HepG2 (cell line): ENCODE measurements at regions not wholly inside any gene's neighbourhood (a gene's known extent, or its start where the extent isn't known, plus 50 kb on each side); places are given as distances from the start of the nearest gene placed in this dataset.
A peak's percentile ranks its signal among the peaks of the same experiment; 100 is the strongest.

Source experiments
- ATAC-seq: fragments of 200-7000 bp; cut with Tn5 transposase; 3 replicates; pipeline ENCODE4 v1.9.1; 2020; ENCODE audit warnings: mild to moderate bottlenecking, moderate library complexity
- BruUV-seq: library from RNA; stranded (reverse); fragments of 400-500 nt; replicated peaks from 2 replicates; lab custom pipeline; 2021; lab: Mats Ljungman, UMichigan
- CTCF ChIA-PET: fragments of 300-600 bp; formaldehyde crosslinking; extraction: SDS; loops from one replicate; lab custom pipeline; 2021; ENCODE audit warnings: low total read pairs, inconsistent platforms, low intra/inter-chr PET ratio; lab: Yijun Ruan, JAX
- POLR2A ChIA-PET: fragments of 350-600 bp; sonication (Branson Sonifier 250); formaldehyde crosslinking; loops from one replicate; lab custom pipeline; 2020; ENCODE audit warnings: antibody characterized with exemption, inconsistent platforms; lab: Yijun Ruan, JAX
- DNase-seq: peaks from one replicate; pipeline ENCODE4 v3.0.0-alpha.2; 2015; ENCODE audit warnings: low spot score
- FAIRE-seq: peaks from 3 replicates; lab custom pipeline; 2011; peaks lifted over from hg19 to GRCh38; lab: Jason Lieb, UNC
- H2AFZ ChIP-seq: one replicate; pipeline ENCODE4 v1.6.1; 2011; ENCODE audit warnings: low read length, inconsistent platforms
- H3K27ac ChIP-seq: fragments of 300-600 bp; 3 replicates; pipeline ENCODE4 v1.8.0; 2011; ENCODE audit warnings: mixed run types, mild to moderate bottlenecking, mixed read lengths, low read length, inconsistent platforms; ENCODE audit not compliant: insufficient read depth; ENCODE audit errors: extremely low read length
- H3K27me3 ChIP-seq, 2 experiments: fragments of 200-600 bp in 1 of 2; 2 replicates in 1 of 2; 3 replicates in 1 of 2; pipeline versions ENCODE4 v1.6.0 to v1.8.0; 2011; ENCODE audit warnings: low read length in 2 of 2, mild to moderate bottlenecking in 2 of 2, moderate library complexity in 2 of 2, inconsistent platforms in 1 of 2; ENCODE audit not compliant: insufficient read depth in 2 of 2, control insufficient read depth in 1 of 2
- H3K36me3 ChIP-seq, 2 experiments: fragments of 200-600 bp in 1 of 2; replicated peaks in 1 of 2; 2 replicates in 1 of 2; 3 replicates in 1 of 2; pipeline versions ENCODE4 v1.5.1 to v1.8.0; 2011; ENCODE audit warnings: low read length in 2 of 2, inconsistent platforms in 1 of 2; ENCODE audit not compliant: insufficient read depth in 2 of 2, control insufficient read depth in 1 of 2
- H3K4me1 ChIP-seq: 2 replicates; pipeline ENCODE4 v1.5.1; 2012; ENCODE audit warnings: low read length, inconsistent platforms; ENCODE audit not compliant: insufficient read depth
- H3K4me2 ChIP-seq: 2 replicates; pipeline ENCODE4 v1.6.0; 2011; ENCODE audit warnings: low read depth, low read length, inconsistent platforms
- H3K4me3 ChIP-seq, 3 experiments: fragments of 200-600 bp in 1 of 3; sonication (generic), shearing (Covaris generic) in 1 of 3; replicated peaks in 1 of 3; 2 replicates each; pipeline ENCODE4 v1.5.1; 2011 to 2016; ENCODE audit warnings: low read length in 3 of 3, inconsistent platforms in 2 of 3, low read depth in 2 of 3, mild to moderate bottlenecking in 2 of 3, control low read depth in 1 of 3, mixed read lengths in 1 of 3; ENCODE audit not compliant: insufficient read depth in 1 of 3
- H3K79me2 ChIP-seq: one replicate; pipeline ENCODE4 v1.6.1; 2011; ENCODE audit warnings: low read length, inconsistent platforms; ENCODE audit not compliant: insufficient read depth
- H3K9ac ChIP-seq: 2 replicates; pipeline ENCODE4 v1.6.0; 2011; ENCODE audit warnings: mild to moderate bottlenecking, low read depth, low read length, inconsistent platforms; ENCODE audit not compliant: insufficient read depth
- H3K9me3 ChIP-seq: 2 replicates; pipeline ENCODE4 v1.5.1; 2012; ENCODE audit warnings: mild to moderate bottlenecking, low read length
- H4K20me1 ChIP-seq: 2 replicates; pipeline ENCODE4 v1.6.0; 2011; ENCODE audit warnings: inconsistent platforms, mild to moderate bottlenecking, low read length, moderate library complexity; ENCODE audit not compliant: insufficient read depth
- EZH2 ChIP-seq: conservative IDR thresholded peaks from 2 replicates; pipeline ENCODE4 v1.6.1; 2012; ENCODE audit warnings: mild to moderate bottlenecking, low read depth, low read length, moderate library complexity
- PHF21A ChIP-seq: sonication (generic); formaldehyde crosslinking; IDR thresholded peaks from 2 replicates; pipeline ENCODE4 v1.5.0; 2020; ENCODE audit warnings: mild to moderate bottlenecking, missing genetic modification reagents
- ZFP90 ChIP-seq: sonication (generic); formaldehyde crosslinking; IDR thresholded peaks from 2 replicates; pipeline ENCODE4 v1.8.0; 2022; ENCODE audit warnings: missing genetic modification reagents, mild to moderate bottlenecking, inconsistent platforms, borderline replicate concordance
- ZNF207 ChIP-seq: fragments of 450-650 bp; IDR thresholded peaks from 2 replicates; pipeline ENCODE4 v1.6.1; 2016; ENCODE audit warnings: antibody characterized with exemption, borderline replicate concordance
- ZNF605 ChIP-seq: sonication (generic); formaldehyde crosslinking; IDR thresholded peaks from 2 replicates; pipeline ENCODE4 v1.8.0; 2022; ENCODE audit warnings: mild to moderate bottlenecking, missing genetic modification reagents
- ZNF839 ChIP-seq: sonication (generic); formaldehyde crosslinking; IDR thresholded peaks from 2 replicates; pipeline ENCODE4 v1.4.0; 2020; ENCODE audit warnings: missing genetic modification reagents, mild to moderate bottlenecking, borderline replicate concordance
- WGBS: methylation state at CpG from one replicate; pipeline ENCODE4 v1.1.6; 2017; ENCODE audit warnings: low lambda C conversion rate; 5-methylcytosine and 5-hydroxymethylcytosine counted together
- in situ Hi-C: cut with HindIII; loops from 2 replicates; pipeline ENCODE4 v1.10.0; 2017; ENCODE audit warnings: low pct_unique_long_range_greater_than_20kb; ENCODE audit not compliant: extremely low pct_ligation_motif_present
- intact Hi-C: fragments of 100-400 bp; cut with micrococcal nuclease; formaldehyde crosslinking; loops from one replicate; pipeline ENCODE4 v1.10.0; 2022; ENCODE audit not compliant: unreplicated experiment
- TF ChIP-seq, protein P1 (sequence below): sonication (generic); formaldehyde crosslinking; IDR thresholded peaks from 2 replicates; pipeline ENCODE4 v1.4.0; 2020; ENCODE audit warnings: mild to moderate bottlenecking, missing genetic modification reagents, borderline replicate concordance

DNA sequence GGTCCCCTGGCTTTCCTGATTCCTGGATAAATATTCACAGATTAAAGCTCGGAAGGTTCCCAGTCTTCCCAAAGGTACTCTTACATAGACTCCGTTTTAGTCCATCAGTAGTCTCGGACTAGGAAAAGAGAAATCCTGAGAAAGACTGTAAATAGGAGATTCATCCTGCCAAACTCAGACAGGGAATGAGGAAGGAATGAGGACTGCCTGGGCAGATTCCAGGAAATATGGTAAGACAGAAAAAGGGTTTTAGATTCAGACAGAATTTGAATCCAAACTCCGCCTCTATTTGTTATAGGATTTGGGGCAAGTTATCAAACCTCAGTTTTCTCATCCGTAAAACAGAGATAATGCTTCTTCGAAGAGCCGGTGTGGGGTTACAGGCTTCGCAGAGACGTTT is 77.8 kb upstream of the VGLL4 start:
- Histone ChIP-seq H3K27me3 (peaks cover 2 to 22% of the 10 kb centered on the region in 2 experiments; a peak in 3 of 5 replicates), H3K79me2 (peaks cover 24% of the 10 kb centered on the region), H3K9ac (no peak overlapping the region), H4K20me1 (no peaks in the 10 kb centered on the region), H3K9me3 (no peaks in the 10 kb centered on the region), H3K4me1 (peaks cover 35% of the 10 kb centered on the region), H3K4me2 (peak overlapping the region; percentile 87), H3K36me3 (no peaks in the 10 kb centered on the region), H3K27ac (no peak overlapping the region), H2AFZ (no peak overlapping the region), H3K4me3 (peak overlapping the region in 1 of 3 experiments; percentile 92; a peak in 2 of 6 replicates)
- no peak for ATAC-seq
- intact Hi-C loops = loop anchor here (2.0 to 5.0 kb wide), 3 partner anchors 49 to 96 kb away; no protein-coding TSS in a partner anchor
- FAIRE-seq = no peak
- no peak for DNase-seq
- TF ChIP-seq EZH2 (0 out of 2 replicates have a peak, but pooled peaks have one; percentile 36), ZNF207 (no peak), ZNF839 (CRISPR knock-in tag) (no peak)
- ChIA-PET POLR2A (no interaction called here), CTCF (no interaction called here)
- BruUV-seq = no TSS peak
- WGBS = 30% methylated on average over 9 of the region's 9 CpGs
- in situ Hi-C loops = no loop called here

DNA sequence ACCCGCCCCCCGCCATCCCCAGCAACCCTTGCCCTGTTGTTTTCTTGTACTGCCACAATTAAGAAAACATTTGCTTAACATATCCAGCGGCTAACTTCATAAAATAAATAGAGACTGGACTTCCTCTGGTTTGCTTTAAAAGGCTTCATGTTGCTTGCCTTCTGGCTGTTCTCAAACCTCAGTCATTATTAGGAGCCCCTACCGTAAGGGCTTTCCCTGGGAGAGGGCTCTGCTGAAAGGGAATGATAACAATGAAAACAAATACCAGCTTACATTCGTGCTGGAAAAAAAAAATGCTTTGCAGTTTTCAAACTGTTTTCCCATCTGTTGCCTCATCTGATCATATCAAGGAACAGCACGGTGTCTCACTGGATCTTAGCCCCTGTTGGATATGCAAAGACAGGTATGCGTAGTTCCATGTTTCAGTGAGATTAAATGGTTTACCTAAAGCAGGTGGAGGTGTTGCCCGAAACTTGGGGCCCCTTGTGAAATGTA is 77.2 kb upstream of the VGLL4 start:
- FAIRE-seq = no peak
- Histone ChIP-seq H3K36me3 (no peaks in the 10 kb centered on the region), H4K20me1 (no peaks in the 10 kb centered on the region), H3K9ac (no peak overlapping the region; the same call in 1 of the 2 replicates), H3K4me3 (peak overlapping the region; percentile 88 to 95 (median 92)), H2AFZ (no peak overlapping the region), H3K4me2 (peak overlapping the region; percentile 87), H3K4me1 (peaks cover 36% of the 10 kb centered on the region), H3K9me3 (no peaks in the 10 kb centered on the region), H3K27me3 (peaks cover 2 to 17% of the 10 kb centered on the region in 2 experiments; a peak in 2 of 5 replicates), H3K27ac (no peak overlapping the region), H3K79me2 (peaks cover 26% of the 10 kb centered on the region)
- TSS peak; percentile 50 for BruUV-seq
- WGBS = 1% methylated on average over 8 of the region's 8 CpGs
- ChIA-PET POLR2A (no interaction called here), CTCF (no interaction called here)
- ATAC-seq = no peak
- 0 out of 2 replicates have a peak, but pooled peaks have one; percentile 21 for TF ChIP-seq ZNF605 (CRISPR knock-in tag)
- TF ChIP-seq ZFP90 (CRISPR knock-in tag) = 0 out of 2 replicates have a peak, but pooled peaks have one; percentile 12
- TF ChIP-seq, protein P1, sequence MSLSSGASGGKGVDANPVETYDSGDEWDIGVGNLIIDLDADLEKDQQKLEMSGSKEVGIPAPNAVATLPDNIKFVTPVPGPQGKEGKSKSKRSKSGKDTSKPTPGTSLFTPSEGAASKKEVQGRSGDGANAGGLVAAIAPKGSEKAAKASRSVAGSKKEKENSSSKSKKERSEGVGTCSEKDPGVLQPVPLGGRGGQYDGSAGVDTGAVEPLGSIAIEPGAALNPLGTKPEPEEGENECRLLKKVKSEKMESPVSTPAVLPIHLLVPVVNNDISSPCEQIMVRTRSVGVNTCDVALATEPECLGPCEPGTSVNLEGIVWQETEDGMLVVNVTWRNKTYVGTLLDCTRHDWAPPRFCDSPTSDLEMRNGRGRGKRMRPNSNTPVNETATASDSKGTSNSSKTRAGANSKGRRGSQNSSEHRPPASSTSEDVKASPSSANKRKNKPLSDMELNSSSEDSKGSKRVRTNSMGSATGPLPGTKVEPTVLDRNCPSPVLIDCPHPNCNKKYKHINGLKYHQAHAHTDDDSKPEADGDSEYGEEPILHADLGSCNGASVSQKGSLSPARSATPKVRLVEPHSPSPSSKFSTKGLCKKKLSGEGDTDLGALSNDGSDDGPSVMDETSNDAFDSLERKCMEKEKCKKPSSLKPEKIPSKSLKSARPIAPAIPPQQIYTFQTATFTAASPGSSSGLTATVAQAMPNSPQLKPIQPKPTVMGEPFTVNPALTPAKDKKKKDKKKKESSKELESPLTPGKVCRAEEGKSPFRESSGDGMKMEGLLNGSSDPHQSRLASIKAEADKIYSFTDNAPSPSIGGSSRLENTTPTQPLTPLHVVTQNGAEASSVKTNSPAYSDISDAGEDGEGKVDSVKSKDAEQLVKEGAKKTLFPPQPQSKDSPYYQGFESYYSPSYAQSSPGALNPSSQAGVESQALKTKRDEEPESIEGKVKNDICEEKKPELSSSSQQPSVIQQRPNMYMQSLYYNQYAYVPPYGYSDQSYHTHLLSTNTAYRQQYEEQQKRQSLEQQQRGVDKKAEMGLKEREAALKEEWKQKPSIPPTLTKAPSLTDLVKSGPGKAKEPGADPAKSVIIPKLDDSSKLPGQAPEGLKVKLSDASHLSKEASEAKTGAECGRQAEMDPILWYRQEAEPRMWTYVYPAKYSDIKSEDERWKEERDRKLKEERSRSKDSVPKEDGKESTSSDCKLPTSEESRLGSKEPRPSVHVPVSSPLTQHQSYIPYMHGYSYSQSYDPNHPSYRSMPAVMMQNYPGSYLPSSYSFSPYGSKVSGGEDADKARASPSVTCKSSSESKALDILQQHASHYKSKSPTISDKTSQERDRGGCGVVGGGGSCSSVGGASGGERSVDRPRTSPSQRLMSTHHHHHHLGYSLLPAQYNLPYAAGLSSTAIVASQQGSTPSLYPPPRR = no peak
- no peak for TF ChIP-seq PHF21A (CRISPR knock-in tag)
- in situ Hi-C loops = no loop called here
- intact Hi-C loops = loop anchor here (2.0 to 5.0 kb wide), 3 partner anchors 50 to 96 kb away; no protein-coding TSS in a partner anchor
- DNase-seq = no peak
